ENCODE measurements at regions not wholly inside any gene's neighbourhood (a gene's known extent, or its start where the extent isn't known, plus 50 kb on each side); places are given as distances from the start of the nearest gene placed in this dataset.
"Not testable (repeated sequence)": the region's sequence is repeated elsewhere in the genome, so short reads cannot be mapped to it uniquely, and the experiment has no call there.

DNA sequence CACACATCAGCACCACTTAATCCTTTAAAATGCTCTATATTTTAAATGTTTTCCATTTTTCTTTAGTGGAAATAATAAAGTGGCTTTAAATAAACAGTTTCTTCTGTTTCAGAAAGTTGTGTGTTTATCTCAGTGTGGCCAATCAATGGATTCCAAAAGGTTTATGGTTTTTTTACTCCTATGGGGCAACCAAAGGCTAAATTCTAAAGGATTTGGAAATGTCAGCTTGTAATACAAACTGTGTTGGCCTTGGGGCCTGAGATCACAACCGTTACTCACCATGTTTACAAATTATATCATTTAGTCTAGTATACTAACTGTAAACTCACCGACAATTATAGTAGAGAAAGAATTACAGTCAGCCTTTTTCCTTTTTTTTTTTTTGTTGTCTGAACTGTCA, 827.2 kb downstream of the EPHA4 start:
- no peak for DNase-seq
- no peak for ATAC-seq
- intact Hi-C loops (cut with DNase I, micrococcal nuclease), result no loop called here

DNA sequence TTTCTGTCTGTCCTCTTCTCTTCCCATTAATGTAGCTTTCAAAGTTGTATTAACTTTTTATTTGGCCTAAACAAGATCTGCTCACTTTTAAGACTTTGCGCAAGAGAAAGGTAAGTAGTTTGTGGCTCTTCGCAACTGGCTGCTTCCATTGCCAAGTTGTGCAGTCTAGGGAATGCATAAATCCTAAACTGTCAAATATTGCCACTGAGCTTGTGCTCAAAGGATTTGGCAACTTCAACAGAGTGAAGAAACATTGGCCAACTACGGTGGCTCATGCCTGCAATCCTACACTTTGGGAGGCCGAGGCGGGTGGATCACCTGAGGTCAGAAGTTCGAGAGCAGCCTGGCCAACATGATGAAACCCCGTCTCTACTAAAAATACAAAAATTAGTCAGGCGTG, 826.4 kb downstream of the EPHA4 start:
- ATAC-seq (no peak), DNase-seq (no peak)
- intact Hi-C loops (cut with DNase I, micrococcal nuclease), result no loop called here

DNA sequence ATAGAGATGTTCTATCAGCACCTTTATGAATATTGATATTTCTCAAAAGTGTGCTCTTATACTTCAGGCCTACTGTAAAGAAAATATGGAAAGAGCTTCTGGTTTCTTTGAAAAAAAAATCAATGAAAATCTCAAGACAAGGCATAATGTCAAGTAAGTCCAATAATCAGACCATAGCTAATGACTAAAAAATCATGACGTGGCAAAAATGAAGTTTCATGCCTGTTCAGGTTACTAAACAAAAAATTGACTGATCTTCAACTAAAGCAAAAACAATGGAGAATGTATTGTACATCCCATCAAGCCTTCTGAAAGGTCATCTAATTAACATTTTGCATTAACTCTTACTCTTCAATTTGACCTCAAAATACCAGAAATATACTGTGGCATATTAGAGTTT, 824.4 kb downstream of the EPHA4 start:
- ATAC-seq (no peak), DNase-seq (no peak)
- intact Hi-C loops (cut with DNase I, micrococcal nuclease), result no loop called here

DNA sequence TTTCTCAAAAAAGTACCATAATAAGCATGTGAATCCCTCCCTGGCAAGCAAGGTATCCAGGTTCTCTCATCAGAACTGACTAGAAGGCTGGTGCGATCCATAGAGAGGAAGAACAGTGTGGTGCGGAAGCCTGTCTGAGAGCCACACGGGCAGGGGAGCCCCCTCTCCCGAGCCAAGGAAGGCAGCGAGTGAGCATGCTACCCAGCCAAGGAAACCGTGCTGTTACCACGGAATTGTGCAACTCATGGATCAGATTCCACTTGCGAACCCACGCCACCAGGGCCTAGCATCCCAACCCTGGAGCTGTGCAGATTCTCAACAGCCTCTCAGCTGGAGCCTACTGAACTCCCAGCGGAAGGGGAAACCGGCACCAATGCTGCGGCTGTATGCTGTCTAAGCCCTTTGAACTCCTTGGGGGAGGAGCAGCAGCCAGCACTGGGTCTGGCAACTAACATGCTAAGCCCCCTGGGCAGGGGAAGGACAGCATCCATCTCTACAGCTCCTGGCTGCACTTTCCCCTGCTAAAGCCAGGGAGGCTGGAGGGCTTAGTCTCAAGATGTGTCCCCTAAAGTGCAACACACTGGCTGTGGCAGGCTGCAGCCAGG, 823.1 kb downstream of the EPHA4 start:
- ATAC-seq (no peak), DNase-seq (no peak)
- intact Hi-C loops (cut with DNase I, micrococcal nuclease), result no loop called here

DNA sequence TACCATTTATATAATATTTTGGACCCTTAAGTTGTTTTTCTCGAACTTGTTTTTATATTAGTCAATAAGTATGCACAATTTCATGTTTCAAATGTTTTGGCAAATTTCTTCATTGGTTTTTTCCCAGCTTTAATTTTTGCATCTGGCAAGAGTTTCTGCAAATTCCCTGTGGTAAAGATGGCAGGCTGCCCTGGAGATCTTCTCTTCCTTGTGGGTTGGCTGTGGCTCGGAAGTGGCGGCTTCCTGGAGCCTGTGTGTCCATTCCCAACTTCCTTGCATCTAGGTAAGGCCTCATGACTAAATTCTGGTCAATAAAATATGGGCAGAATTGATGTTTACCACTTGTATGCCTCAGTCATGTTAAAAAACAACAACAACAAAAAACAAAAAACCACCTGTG, 818.6 kb downstream of the EPHA4 start:
- ATAC-seq (no peak), DNase-seq (no peak)
- intact Hi-C loops (cut with DNase I, micrococcal nuclease), result no loop called here

DNA sequence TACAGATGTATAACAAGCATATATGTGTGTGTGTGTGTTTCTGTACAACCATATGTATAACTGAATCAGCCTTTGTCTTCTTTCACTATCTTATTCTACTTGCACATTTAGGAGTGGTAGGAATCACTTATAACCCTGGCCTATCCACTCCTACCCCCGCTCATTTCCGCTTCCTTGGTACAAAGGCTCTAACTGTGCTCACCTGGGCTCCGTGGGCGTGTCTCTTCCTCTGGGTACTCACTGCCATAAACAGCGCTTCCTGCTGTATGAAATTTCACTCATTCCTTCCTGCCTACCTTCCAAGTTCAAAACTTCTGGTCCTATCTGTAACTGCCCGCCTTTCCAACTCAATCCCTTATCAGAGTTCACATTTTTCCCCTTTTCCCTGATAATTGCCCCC, 815.5 kb downstream of the EPHA4 start:
- ATAC-seq (peak; percentile 99), DNase-seq (peak; percentile 38 to 59)
- intact Hi-C loops (cut with DNase I, micrococcal nuclease), result no loop called here

DNA sequence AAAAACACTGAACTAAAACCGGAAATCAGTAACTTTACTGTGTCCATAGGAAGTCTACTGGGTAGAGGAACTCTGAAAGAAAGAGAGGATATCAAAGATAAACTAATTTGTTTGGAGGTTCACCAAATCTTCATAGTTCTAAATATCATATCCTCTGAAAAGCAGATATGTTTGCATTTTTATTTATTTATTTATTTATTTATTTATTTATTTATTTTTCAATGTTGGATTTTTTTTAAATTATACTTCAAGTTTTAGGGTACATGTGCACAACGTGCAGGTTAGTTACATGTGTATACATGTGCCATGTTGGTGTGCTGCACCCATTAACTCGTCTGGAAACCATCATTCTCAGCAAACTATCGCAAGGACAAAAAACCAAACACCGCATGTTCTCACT, 813.7 kb downstream of the EPHA4 start:
- ATAC-seq; intact Hi-C loops (cut with DNase I, micrococcal nuclease); DNase-seq: not testable (repeated sequence)

DNA sequence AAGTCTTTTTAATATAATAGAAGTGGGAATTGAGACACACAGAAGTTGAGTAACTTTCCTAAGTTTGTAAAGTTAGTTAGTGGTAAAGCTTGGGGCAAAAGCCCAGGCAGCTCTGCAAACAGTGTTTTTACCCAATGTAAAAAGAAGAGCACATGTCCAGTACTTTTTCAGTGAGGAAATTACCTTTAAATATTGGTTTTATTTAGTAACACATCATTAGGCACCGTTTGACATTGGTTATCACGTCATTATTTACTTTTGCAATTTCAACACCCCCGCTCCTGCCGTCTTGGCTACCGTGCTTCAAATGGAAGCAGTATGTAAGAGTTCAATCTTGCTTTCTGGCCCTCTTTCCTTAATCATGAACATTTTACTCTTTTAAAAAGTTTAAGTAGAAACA, 807.9 kb downstream of the EPHA4 start:
- DNase-seq, result no peak
- no peak for ATAC-seq
- intact Hi-C loops (cut with DNase I, micrococcal nuclease), result no loop called here

DNA sequence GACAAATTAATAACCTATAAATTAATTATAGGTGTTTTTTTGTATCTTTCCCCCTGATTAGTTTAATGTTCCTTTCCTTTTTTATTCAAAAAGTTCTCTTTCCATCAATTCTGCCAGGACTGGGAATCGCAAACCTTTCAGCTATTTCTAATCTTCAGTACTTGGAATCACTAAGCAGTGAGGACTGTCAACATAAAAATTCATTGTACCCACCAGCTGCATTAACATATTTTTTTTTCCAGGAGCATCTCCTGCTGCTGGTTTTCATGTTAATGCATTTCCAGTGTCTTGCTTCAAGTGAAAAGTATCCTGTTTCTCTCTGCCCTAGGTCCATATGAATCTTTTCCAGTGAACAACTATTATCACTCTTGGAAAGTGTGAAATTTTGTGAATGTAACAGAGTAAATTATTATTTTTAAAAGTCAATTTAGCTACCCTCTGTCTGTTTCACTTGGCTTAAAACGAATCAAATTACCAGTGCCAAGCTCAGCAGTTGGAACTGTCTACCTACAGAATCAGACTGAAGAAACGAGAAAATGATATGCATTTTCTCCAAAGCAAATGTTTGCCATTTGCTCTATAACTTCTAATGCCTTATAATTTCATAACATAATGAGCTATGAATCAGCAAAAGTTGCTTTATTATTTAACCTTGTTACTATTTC, 804.4 kb downstream of the EPHA4 start:
- ATAC-seq, result no peak
- DNase-seq, result no peak
- intact Hi-C loops (cut with DNase I, micrococcal nuclease), result no loop called here

DNA sequence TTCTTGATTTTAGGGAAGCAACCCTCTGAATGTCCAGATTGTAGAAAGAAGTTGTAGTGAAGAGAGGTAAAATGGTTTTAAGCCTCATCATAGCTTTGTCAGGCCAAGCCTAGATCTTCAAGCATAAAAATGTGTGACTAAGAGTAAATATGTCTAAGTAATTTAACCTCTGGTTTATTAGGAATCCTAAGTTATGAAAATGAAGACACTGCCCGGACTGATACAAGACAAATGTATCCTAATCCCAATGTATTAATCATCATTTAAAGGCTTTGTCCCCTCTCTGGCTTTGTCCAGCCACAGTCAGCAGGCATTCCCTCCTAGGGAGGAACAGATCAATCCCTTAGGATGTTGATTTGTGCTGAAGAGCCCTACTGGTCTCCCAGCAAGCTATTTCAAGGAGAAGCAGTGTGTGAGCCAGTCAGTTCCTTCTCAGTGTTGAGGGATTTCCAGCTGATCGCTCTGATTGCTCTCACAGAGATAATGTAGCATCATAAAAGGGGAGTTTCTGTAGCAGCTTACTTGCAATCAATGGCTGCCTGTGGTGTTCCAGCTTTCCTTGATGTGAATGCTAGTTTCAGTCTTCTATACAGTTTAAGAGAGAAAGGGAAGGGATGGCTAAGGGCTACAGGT, 796.1 kb downstream of the EPHA4 start:
- DNase-seq (no peak), ATAC-seq (no peak)
- intact Hi-C loops (cut with DNase I, micrococcal nuclease), result no loop called here

DNA sequence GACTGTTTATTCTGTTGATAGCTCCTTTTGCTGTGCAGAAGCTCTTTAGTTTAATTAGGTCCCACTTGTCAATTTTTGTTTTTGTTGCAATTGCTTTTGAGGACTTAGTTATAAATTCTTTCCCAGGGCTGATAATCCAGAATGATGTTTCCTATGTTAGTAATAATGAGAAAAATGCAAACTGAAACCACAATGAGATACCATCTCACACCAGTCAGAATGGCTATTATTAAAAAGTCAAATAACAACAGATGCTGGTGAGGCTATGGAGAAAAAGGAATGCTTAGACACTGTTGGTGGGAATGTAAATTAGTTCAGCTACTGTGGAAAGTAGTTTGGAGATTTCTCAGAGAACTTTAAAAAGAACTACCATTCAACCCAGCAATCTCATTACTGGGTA, 793.0 kb downstream of the EPHA4 start:
- ATAC-seq; intact Hi-C loops (cut with DNase I, micrococcal nuclease); DNase-seq: not testable (repeated sequence)

DNA sequence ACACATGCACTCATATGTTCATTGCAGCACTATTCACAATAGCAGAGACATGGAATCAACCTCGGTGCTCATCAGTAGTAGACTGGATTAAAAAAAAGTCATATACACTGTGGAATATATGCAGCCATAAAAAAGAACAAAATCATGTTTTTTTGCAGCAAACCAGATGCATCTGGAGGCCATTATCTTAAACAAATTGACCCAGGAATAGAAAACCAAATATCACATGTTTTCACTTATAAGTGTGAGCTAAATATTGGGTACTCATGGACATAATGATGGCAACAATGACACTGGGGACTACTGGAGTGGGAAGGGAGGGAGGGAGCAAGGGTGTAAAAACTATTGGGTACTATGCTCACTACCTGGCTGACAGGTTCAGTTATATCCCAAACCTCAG, 792.6 kb downstream of the EPHA4 start:
- DNase-seq (no peak), ATAC-seq (no peak)
- intact Hi-C loops (cut with DNase I, micrococcal nuclease), result no loop called here

DNA sequence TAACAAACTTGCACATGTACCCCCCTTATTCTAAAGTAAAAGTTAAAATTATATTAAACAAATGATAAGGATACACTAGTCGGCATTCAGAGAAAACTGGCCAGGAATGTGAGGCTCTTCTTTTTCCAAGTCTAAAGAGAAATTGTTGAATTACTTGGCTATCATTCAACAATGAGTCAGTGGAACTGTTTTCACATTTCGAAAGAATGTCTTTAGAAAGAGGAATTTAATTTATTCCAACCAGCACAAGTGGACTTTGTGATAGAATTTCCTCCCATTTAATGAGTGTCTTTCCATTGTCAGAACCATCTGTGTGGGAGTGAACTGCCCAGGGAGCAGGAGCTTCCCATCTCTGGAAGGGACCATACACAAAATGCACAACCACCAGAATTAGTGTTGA, 792.2 kb downstream of the EPHA4 start:
- ATAC-seq (no peak), DNase-seq (no peak)
- intact Hi-C loops (cut with DNase I, micrococcal nuclease), result no loop called here

DNA sequence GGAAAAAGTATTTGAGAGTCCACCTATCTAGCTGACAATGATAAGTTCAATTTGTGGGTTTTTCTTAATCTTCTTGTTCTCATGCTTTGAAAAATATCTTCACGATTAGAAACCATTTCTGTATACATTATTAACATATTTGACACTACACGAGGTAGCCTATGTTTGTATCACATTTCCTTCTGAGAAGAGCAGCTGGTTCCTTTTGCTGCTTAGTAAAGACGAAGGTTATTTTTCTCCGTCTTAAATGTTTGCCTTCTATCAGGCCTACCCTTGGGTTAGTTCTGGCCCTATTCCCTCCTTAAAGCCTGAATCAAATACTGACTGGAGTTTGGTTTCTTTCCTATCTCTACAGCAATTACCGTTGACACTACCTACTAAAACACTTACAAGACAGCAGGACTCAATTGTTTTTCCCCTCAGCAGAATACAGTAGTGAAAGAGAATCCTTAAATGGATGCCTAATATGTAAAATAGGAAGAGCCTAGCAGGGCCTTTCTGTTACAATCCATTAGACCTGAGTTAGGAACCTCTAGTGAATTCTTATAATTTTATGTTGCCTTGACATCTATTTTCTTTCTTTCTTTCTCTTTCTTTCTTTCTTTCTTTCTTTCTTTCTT, 790.4 kb downstream of the EPHA4 start:
- intact Hi-C loops (cut with DNase I, micrococcal nuclease), result no loop called here
- DNase-seq, result no peak
- no peak for ATAC-seq

DNA sequence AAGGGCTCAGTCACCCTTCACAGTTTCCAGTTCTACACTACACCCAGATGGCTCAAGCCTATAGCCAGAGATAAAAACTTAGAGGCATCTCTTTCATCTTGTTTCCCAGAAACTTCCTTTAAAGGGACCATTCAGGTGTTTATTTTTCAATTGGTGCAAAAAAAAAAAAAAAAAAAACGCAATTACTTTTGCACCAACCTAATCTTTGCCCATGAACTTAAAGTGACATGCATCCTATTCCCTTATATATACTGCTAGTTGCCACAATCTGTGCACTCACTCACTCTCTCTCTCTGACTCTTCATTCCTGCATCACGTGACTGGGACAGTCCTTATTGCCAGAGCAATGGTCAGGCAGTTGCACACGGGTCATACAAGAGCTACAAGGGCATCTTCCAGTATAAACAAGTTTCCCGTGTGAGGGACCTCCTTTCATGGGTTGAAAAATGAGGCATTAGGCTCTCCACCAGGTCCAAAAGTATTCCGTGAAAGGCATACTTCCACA, 789.4 kb downstream of the EPHA4 start:
- intact Hi-C loops (cut with DNase I, micrococcal nuclease), result no loop called here
- ATAC-seq, result no peak
- DNase-seq, result no peak

DNA sequence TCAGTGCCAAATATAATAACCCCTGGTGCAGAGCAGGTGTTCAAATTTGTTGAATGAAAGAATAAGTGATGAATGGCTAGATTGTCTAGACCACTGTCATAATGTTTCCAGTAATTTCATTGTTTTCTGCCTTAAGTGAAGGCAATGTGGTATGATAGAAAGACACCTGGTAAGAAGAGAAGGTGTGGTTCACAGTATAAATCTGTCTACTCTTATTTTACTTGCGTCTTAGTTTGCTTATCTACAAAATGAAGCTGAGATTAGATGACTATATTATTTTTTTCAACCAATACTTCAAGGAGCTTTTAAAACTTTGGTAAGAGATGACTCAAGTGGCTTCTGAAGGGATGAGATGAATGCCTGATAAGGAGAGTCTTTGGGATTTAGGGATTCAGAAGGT, 788.4 kb downstream of the EPHA4 start:
- intact Hi-C loops (cut with DNase I, micrococcal nuclease), result no loop called here
- DNase-seq (no peak), ATAC-seq (no peak)

DNA sequence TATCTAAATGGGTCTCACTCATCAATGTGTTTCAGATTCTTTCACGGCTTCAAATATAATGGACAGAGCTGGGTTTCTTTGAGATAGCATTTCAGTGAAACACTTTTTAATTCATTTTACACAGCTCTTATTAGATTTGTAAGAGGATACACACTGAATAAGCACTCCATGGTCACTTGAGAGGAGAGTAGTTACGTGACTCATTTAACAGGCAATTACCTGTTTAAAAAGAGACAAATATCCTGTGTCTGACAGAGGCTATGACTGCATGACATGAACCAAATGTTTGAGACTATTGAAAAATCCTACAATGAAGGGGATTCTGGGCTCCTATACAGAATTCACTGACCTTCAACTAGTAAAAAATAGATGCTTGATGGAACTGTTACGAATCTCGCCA, 786.9 kb downstream of the EPHA4 start:
- DNase-seq, result no peak
- intact Hi-C loops (cut with DNase I, micrococcal nuclease), result no loop called here
- no peak for ATAC-seq

DNA sequence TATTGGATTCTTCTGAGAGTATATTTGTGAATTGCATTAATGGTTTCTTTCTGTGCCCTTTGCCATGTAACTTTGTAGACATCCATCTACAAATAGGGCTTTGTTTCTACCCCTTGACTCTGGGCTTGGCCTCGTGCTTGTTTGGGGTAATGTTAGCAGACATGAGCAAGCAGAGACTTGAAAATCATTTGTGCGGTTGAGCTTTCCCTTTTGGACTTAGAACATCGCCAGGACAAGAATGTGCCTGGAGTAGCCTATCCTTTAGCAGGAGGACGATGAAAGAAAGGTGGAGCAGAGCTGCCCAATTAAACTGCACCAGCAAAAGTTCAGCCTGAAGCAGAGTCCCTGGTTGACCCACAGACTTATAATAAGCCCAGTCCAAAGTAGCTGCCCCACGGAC, 785.9 kb downstream of the EPHA4 start:
- DNase-seq, result no peak
- no peak for ATAC-seq
- intact Hi-C loops (cut with DNase I, micrococcal nuclease), result no loop called here

DNA sequence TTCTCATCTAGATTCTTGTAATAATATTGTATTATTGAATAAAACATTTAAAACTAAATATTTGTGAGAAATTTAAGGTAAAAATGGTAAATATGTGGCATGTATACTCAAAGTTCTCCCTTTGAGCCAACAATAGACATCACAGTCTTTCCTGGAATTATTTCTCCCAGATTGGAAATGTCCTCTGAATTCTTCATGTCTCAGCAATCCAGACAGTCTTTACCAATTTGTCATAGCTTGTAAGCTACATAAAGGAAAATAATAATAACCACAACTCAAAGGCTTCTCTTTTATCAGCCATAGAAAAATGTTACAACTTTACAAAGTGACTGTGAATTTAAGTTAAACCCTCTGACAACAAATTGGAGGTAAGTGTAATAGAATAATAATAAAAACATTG, 784.9 kb downstream of the EPHA4 start:
- DNase-seq (no peak), ATAC-seq (no peak)
- intact Hi-C loops (cut with DNase I, micrococcal nuclease), result no loop called here

DNA sequence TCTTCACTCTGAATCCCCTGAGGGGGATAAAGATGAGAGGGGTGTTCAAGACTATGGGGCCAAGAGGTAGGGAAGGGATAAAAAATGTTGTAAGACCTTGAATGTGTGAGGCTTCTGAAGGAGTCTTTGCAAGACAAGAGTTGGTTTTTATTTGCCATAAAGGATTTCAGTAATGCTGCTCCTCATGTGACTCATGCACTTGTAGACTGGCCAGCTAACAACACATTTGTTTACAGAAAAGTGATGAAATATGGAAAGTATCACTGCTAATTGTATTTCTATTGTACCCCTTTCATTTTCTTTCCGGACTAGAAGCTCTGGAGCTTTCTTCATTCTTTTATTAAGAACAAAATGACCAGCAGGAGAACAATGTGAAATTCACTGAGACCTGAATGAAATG, 782.1 kb downstream of the EPHA4 start:
- ATAC-seq (no peak), DNase-seq (no peak)
- intact Hi-C loops (cut with DNase I, micrococcal nuclease), result no loop called here
